AML-193 (cell line): ENCODE measurements at regions not wholly inside any gene's neighbourhood (a gene's known extent, or its start where the extent isn't known, plus 50 kb on each side); places are given as distances from the start of the nearest gene placed in this dataset.

ENCODE experiments used
- DNase-seq, 2 experiments: peaks; one replicate each; lab custom pipeline; 2025; lab: John Stamatoyannopoulos, UW

GRCh38 chr18:57243624-57244179 lies 96.8 kb downstream of the BOD1L2 start:
- DNase-seq: no peak

DNA sequence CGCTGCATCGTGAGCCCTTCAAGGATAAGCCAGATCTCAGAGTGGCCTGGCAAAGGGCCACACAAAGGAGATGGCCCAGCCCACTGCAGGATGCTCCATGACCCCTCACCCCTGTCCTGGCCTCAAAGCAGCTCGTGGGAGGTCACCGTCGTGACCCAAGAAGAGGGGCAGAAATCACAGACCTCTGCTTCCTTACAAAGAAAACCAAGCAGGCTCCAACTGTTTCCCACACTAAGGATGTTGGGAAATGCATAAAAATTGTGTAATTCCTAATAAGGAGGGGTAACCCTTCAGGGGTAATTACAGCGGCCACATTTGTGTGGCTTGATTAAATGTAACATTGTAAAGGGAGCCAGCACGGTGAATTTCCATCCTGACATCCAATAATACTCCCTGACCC lies 102.3 kb downstream of the BOD1L2 start:
- peak; percentile 18 to 28 for DNase-seq

DNA sequence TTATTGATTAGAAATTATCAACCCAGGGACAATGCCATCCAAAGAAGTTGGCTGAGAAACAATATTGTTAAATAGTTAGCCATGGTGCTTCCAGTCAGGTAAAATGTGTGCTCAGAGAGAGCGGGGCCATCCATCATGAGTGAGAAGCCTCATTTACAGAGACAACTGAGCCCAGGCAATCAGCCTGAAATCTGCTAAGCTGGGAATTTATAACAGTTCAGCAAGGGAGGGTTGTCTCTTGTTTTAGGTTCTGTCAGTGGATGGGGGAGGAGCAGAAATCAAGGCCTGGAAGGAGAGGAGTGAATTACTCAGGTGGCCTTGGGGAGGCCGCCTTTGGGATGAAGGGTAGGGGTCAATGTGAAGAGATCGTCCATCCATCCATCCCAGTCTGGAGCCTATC lies 102.5 kb upstream of the ST8SIA3 start:
- DNase-seq: no peak

GRCh38 chr18:57251747-57252146 lies 100.6 kb upstream of the ST8SIA3 start:
- DNase-seq: no peak

GRCh38 chr18:57253903-57254302 lies 98.5 kb upstream of the ST8SIA3 start:
- no peak for DNase-seq

- DNase-seq: no peak
These were observed 94.1 kb upstream of the ST8SIA3 start for GRCh38 chr18:57258131-57258777.

DNA sequence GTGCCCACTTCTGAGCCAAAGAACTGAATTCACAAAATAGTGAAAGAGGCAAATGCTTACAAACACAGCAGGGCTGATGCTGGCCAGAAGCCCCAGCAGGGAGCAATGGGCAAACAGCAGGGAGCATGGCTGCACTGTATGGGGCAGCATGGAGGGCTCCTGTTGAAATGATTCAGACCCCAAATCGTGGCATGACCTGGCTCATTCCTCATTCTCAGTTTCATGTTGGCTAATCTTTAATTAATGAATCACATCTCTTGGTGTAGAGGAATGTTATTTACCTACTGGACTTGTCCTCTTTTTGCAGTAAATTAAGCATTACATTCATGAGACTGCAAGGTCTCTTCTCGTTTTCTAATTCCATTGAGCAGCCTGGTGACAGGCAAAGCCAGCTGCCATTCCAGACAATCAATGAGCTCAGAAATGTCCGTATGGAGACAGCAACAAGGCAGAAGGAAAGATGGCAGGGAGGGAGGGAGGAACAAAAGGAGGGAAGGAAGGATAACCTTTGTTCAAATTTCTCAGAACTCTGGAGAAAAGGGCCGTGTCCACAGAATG lies 84.9 kb upstream of the ST8SIA3 start:
- DNase-seq: no peak

DNA sequence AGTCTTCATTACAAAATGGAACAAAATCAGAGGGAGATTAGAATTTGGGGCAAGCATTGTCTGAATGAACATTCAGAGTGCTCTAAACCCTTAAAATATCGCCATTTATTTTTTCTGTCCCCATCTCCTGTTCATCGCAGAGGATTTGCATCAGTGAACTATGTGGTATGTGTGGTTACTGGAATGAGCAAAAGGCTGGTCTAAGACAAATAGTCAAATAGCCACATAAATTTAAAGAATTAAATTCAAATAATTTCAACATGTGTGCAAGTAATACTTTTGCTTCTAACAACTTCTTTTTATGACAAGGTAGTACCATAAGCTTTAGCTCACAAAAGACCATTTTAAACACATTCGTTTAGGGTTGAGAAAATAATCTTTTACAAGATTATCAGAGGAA lies 82.6 kb upstream of the ST8SIA3 start:
- no peak for DNase-seq

DNA sequence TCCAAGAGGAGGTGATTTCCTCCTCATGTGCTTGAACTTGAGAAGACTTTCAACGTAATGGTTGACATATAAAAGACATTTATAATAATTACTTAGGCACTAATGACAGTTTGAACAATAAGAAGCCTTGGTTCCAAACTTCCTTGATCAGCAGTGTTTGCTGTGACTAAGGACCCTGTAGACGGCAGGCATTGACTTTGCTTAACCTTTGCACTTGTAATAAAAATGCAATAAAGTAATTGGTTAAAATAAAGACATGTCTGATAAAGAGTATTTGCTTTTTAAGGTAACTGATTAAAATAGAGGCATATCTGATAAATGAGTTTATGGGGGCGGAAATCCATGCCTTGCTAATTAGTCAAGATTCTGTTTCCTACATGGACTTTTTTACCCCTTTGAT lies 82.2 kb upstream of the ST8SIA3 start:
- no peak for DNase-seq

GRCh38 chr18:57273194-57273593 lies 79.2 kb upstream of the ST8SIA3 start:
- DNase-seq: no peak

DNA sequence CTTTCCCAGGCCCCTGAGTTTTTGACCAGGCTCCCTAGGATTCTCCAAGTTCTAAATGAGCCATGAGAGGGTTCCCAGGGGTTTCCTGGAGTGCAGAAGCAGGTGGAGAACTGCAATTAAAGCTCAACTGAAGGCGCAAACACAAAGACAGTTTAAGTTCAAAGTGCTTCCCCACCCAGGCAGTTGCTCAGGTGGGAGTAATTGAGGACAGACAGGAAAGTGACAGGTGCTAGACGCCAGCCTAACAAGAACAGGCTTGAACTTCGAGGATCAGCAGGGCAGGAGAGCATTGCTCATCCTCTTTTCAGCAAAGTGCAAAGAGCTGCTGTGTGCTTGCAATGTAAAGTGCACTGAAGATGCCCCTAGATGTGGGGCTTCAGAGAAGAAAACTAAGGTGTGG lies 77.2 kb upstream of the ST8SIA3 start:
- DNase-seq: no peak

- no peak for DNase-seq
These were observed 75.5 kb upstream of the ST8SIA3 start for GRCh38 chr18:57276829-57277228.

- no peak for DNase-seq
These were observed 73.4 kb upstream of the ST8SIA3 start for GRCh38 chr18:57278933-57279332.

DNA sequence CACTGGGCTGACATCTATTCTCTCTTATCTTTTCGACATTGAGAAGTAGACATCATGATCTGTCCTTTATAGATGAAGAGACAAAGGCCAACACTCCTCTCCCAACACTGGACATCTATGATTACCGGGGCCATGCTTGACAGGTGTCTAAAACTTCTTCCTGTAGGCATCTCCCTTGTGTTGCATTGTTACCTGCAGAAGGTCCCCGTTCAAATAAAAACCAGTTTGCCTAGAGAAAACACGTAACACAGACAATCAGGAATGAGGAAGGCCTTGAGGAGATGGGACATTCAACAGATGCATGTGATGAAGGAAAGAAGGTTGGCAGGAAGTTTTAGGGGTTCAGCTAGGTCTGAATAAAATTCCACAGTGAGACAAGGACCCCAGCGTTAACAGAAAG lies 70.8 kb upstream of the ST8SIA3 start:
- no peak for DNase-seq

GRCh38 chr18:57286949-57287348 lies 65.4 kb upstream of the ST8SIA3 start:
- DNase-seq: no peak

DNA sequence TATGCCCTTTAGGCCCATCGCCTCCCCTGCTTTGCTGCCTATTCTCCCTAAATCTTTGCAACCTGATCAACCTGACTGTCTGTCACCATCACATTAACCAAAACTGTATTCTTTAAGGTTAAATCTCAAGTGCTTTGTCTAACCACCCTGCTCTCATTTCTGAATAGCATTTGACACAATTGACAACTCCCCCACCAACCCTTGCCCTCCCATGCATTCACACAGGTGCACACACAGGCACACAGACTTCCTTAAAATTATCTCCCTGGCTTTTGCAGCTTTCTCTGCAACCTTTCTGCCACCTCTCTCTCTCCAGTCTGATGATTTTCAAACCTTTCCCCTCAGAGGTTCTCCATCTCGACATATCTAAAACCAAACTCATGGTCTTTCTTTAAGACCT lies 64.6 kb upstream of the ST8SIA3 start:
- no peak for DNase-seq

- DNase-seq: no peak
These were observed 57.8 kb upstream of the ST8SIA3 start for GRCh38 chr18:57294547-57294946.

DNA sequence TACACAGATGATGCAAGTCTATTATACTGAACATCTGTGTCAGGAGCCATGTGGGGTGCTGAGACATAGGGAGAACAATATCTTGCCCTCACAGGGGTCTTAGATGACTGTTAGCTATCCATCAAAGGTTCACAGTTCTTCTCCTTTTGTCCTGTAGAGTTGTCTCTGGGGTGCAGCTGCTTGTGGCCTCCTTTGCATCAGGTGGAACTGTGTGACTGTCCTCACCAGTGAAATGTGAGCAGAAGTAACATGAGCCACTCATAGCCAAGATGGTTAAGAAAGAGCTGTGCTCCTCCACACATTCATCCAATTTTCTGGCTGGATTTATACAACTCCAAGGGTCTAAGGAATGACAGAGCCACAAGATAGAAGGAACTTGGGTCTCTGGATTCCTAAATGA lies 56.0 kb upstream of the ST8SIA3 start:
- DNase-seq: no peak

DNA sequence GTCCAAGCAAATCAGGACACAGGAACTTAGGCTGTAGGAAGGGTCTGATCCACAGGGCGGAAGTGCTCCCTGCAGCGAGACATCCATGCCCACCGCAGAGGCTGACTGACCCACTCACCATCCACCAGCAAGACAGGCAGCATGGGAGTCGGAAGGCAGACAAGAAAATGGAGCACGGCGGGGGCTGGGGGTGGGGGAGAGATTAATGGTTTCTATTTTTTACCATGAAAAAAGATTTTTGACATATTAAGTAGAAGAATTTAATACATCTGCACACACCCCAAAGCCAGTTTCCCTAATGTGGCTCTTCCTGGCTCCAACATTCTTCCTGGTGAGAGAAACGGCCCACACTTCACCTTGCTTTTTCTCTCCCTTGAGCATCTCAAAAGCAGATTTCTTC lies 55.1 kb upstream of the ST8SIA3 start:
- DNase-seq: no peak

DNA sequence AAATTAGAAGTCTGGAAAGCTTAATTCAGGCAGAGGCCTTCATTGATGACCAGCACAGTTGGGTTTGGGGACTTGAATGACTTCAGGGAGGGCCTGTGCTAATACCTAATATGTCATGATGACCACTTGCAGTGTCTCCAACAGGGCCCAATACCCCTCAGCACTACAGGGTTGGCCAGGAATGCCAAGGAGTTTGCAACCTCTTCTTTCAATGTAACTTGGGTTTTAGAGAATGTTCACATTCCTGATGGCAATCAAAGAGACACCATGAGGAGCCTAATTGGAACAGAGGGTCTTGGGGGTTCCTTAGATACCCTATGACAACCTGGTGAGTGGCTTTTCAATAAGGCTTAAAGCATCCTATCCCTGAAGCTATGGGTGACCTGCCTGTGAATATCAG lies 52.4 kb upstream of the ST8SIA3 start:
- no peak for DNase-seq

DNA sequence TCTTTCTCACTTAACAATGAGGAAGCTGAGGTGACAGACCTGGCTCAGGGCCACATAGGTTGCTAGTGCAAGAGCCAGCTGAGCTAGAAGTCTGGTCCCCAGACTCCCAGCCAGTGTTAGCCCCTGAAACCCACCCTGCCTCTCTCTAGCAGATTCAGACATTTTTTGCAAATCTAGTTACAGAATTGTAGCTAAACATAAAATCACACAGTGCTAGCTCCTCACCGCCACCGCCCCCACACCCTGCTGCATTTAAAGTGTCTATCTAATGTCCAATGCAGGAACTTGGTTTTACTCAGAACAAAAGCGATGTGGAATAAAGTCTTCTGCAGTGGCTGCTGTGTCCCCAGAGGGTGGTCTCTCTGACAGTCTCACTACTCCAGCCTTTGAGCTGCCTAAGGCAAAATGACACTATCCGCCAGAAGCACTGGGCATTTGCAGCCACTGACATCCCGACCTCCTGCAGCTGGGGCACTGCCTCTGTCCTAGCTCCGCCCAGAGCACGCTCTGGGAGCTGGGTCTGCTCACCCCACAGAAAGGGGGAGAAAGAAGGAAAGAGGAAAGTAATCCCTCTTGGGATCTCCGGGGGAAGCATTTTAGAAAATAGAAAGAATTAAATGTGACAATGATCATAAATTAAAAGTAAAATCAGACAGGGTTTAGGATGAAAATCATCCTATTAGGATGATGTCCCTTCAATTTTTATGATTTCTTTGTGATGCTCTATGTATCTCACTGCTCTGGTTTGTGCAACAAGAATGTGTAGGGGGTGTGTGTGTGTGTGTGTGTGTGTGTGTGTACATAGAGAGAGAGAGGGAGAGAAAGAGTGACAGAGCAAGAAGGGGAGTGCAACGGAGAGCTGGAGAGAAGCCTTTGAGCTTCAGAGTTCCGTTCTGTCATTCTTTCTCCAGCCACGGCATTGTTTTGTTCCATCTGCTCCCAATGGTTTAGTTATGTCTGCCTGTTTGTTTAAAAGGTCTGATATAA lies 50.5 kb upstream of the ST8SIA3 start:
- DNase-seq: no peak
